MCF 10A (cell line): ENCODE measurements at regions not wholly inside any gene's neighbourhood (a gene's known extent, or its start where the extent isn't known, plus 50 kb on each side); places are given as distances from the start of the nearest gene placed in this dataset.
"Not testable (repeated sequence)": the region's sequence is repeated elsewhere in the genome, so short reads cannot be mapped to it uniquely, and the experiment has no call there.

Source experiments
- BruUV-seq: library from RNA; stranded (reverse); fragments of 400-500 nt; replicated peaks from 2 replicates; lab custom pipeline; 2021; lab: Mats Ljungman, UMichigan
- CTCF ChIA-PET: fragments of 300-600 bp; sonication (Branson Sonifier 250); formaldehyde crosslinking; extraction: SDS; loops from one replicate; lab custom pipeline; 2021; ENCODE audit warnings: antibody characterized with exemption, inconsistent platforms; lab: Yijun Ruan, JAX
- POLR2A ChIA-PET: fragments of 300-600, 350-650 bp; sonication (Branson Sonifier 250); formaldehyde crosslinking; extraction: SDS; loops from one replicate; lab custom pipeline; 2020; ENCODE audit warnings: antibody characterized with exemption, inconsistent platforms; lab: Yijun Ruan, JAX
- DNase-seq: peaks from one replicate; pipeline ENCODE4 v3.0.0-alpha.2; 2018; ENCODE audit not compliant: unreplicated experiment
- H3K27ac Mint-ChIP-seq: one replicate; pipeline ENCODE4 v1.8.0; 2022; ENCODE audit warnings: mild to moderate bottlenecking, low read depth, mixed read lengths; ENCODE audit not compliant: unreplicated experiment
- H3K27me3 Mint-ChIP-seq: one replicate; pipeline ENCODE4 v1.8.0; 2022; ENCODE audit warnings: mixed read lengths; ENCODE audit not compliant: insufficient read depth, unreplicated experiment
- H3K36me3 Mint-ChIP-seq: one replicate; pipeline ENCODE4 v1.8.0; 2022; ENCODE audit warnings: mild to moderate bottlenecking, moderate library complexity, mixed read lengths; ENCODE audit not compliant: insufficient read depth, unreplicated experiment
- H3K4me1 Mint-ChIP-seq: one replicate; pipeline ENCODE4 v1.8.0; 2022; ENCODE audit warnings: mixed read lengths; ENCODE audit not compliant: insufficient read depth, unreplicated experiment
- H3K4me3 Mint-ChIP-seq: one replicate; pipeline ENCODE4 v1.8.0; 2022; ENCODE audit warnings: mild to moderate bottlenecking, moderate library complexity, mixed read lengths; ENCODE audit not compliant: unreplicated experiment
- H3K9me3 Mint-ChIP-seq: one replicate; pipeline ENCODE4 v1.8.0; 2022; ENCODE audit warnings: mixed read lengths; ENCODE audit not compliant: unreplicated experiment
- CTCF ChIP-seq: fragments of 200-600 bp; IDR thresholded peaks from one replicate; pipeline ENCODE4 v1.8.0; 2022; ENCODE audit warnings: antibody characterized with exemption, mild to moderate bottlenecking; ENCODE audit not compliant: unreplicated experiment
- intact Hi-C: fragments of 100-400 bp; cut with micrococcal nuclease; formaldehyde crosslinking; loops from 2 replicates; pipeline ENCODE4 v1.14.1; 2022

- H3K4me1 Mint-ChIP-seq, result no peaks in the 10 kb centered on the region
- H3K9me3 Mint-ChIP-seq, result peaks cover 1% of the 10 kb centered on the region
- H3K4me3 Mint-ChIP-seq, result no peak overlapping the region
- no peak for TF ChIP-seq CTCF
- H3K27me3 Mint-ChIP-seq, result no peaks in the 10 kb centered on the region
- DNase-seq, result no peak
- H3K36me3 Mint-ChIP-seq, result no peaks in the 10 kb centered on the region
- intact Hi-C loops, result no loop called here
- H3K27ac Mint-ChIP-seq, result no peak overlapping the region
- BruUV-seq, result no TSS peak
- ChIA-PET POLR2A (no interaction called here), CTCF (interaction anchor here (1.7 kb wide), 1 partner anchor 15 kb away, joined by 7 read pairs; no protein-coding TSS in a partner anchor)
These were observed 231.6 kb downstream of the ETV1 start for GRCh38 chr7:13757841-13758240.

- H3K4me3 Mint-ChIP-seq, BruUV-seq, H3K27ac Mint-ChIP-seq: not testable (repeated sequence)
These were observed 223.6 kb downstream of the ETV1 start for GRCh38 chr7:13765853-13766252.

GRCh38 chr7:13770305-13770704, 219.2 kb downstream of the ETV1 start:
- intact Hi-C loops, result no loop called here
- peaks cover 7% of the 10 kb centered on the region for H3K9me3 Mint-ChIP-seq
- DNase-seq, result no peak
- BruUV-seq, result no TSS peak
- ChIA-PET CTCF (interaction anchor here (0.5 kb wide), 1 partner anchor 17 kb away, joined by 3 read pairs; no protein-coding TSS in a partner anchor), POLR2A (interaction anchor here (0.6 kb wide), 1 partner anchor 116 kb away, joined by 3 read pairs; no protein-coding TSS in a partner anchor)
- H3K27ac Mint-ChIP-seq, result no peak overlapping the region
- no peak overlapping the region for H3K4me3 Mint-ChIP-seq
- H3K4me1 Mint-ChIP-seq, result no peaks in the 10 kb centered on the region
- no peaks in the 10 kb centered on the region for H3K36me3 Mint-ChIP-seq
- no peak for TF ChIP-seq CTCF
- H3K27me3 Mint-ChIP-seq, result no peaks in the 10 kb centered on the region

More at GRCh38 chr7:13765853-13766252, 223.6 kb downstream of the ETV1 start:
- DNase-seq, H3K27me3 Mint-ChIP-seq, H3K36me3 Mint-ChIP-seq, CTCF ChIA-PET, POLR2A ChIA-PET, intact Hi-C loops, H3K4me1 Mint-ChIP-seq: not testable (repeated sequence)
- H3K9me3 Mint-ChIP-seq, result peaks cover 14% of the 10 kb centered on the region

- BruUV-seq, result no TSS peak
- ChIA-PET POLR2A (no interaction called here), CTCF (interaction anchor here (1.4 kb wide), 1 partner anchor 9 kb away, joined by 3 read pairs; no protein-coding TSS in a partner anchor)
- DNase-seq, result no peak
- H3K9me3 Mint-ChIP-seq, result no peaks in the 10 kb centered on the region
- H3K27me3 Mint-ChIP-seq, result no peaks in the 10 kb centered on the region
- no peaks in the 10 kb centered on the region for H3K36me3 Mint-ChIP-seq
- no peak overlapping the region for H3K4me3 Mint-ChIP-seq
- intact Hi-C loops, result no loop called here
- TF ChIP-seq CTCF, result no peak
- H3K27ac Mint-ChIP-seq, result no peak overlapping the region
- peaks cover 13% of the 10 kb centered on the region for H3K4me1 Mint-ChIP-seq
These were observed 214.5 kb downstream of the ETV1 start for GRCh38 chr7:13774976-13775375.
